CD14-positive monocyte (primary cell): ENCODE measurements at regions not wholly inside any gene's neighbourhood (a gene's known extent, or its start where the extent isn't known, plus 50 kb on each side); places are given as distances from the start of the nearest gene placed in this dataset.

Experiments used
- DNase-seq, 3 donors: peaks; one replicate each; pipeline ENCODE4 v3.0.0-alpha.2; 2011 to 2022
- H2AFZ ChIP-seq: 2 replicates; pipeline ENCODE4 v1.6.0; 2012; ENCODE audit warnings: mild to moderate bottlenecking, low read depth, low read length, inconsistent platforms; ENCODE audit not compliant: insufficient read depth, poor library complexity, severe bottlenecking
- H3K27ac ChIP-seq, 2 donors: 1 replicate in 1 of 2; 2 replicates in 1 of 2; pipeline ENCODE4 v1.5.1; 2012 to 2013; ENCODE audit warnings: low read length in 2 of 2, control low read depth in 1 of 2, inconsistent platforms in 1 of 2, low read depth in 1 of 2, mild to moderate bottlenecking in 1 of 2
- H3K27me3 ChIP-seq, 2 donors: one replicate each; pipeline versions ENCODE4 v1.6.0 to v1.6.1; 2011 to 2013; ENCODE audit warnings: low read length in 2 of 2; ENCODE audit not compliant: control insufficient read depth in 2 of 2, insufficient read depth in 2 of 2
- H3K36me3 ChIP-seq, 2 donors: replicated peaks in 1 of 2; 1 replicate in 1 of 2; 2 replicates in 1 of 2; pipeline versions ENCODE4 v1.5.1 to v1.6.1; 2012 to 2013; ENCODE audit warnings: low read length in 2 of 2, control low read depth in 1 of 2, inconsistent platforms in 1 of 2, mild to moderate bottlenecking in 1 of 2; ENCODE audit not compliant: insufficient read depth in 2 of 2, control insufficient read depth in 1 of 2
- H3K4me1 ChIP-seq, 2 donors: 1 replicate in 1 of 2; 2 replicates in 1 of 2; pipeline versions ENCODE4 v1.5.1 to v1.6.1; 2012 to 2013; ENCODE audit warnings: low read length in 2 of 2, control low read depth in 1 of 2, inconsistent platforms in 1 of 2, mild to moderate bottlenecking in 1 of 2, moderate library complexity in 1 of 2; ENCODE audit not compliant: insufficient read depth in 2 of 2, control insufficient read depth in 1 of 2
- H3K4me2 ChIP-seq: replicated peaks from 2 replicates; pipeline ENCODE3; 2012; ENCODE audit warnings: low read length, moderate library complexity, mild to moderate bottlenecking; ENCODE audit not compliant: poor library complexity, severe bottlenecking; ENCODE audit errors: extremely low read depth
- H3K4me3 ChIP-seq, 3 experiments: fragments of 200-600 bp in 1 of 3; sonication (generic) in 1 of 3; replicated peaks in 1 of 3; 1 replicate in 2 of 3; 2 replicates in 1 of 3; pipeline ENCODE4 v1.5.1; 2011 to 2013; ENCODE audit warnings: low read length in 3 of 3, mild to moderate bottlenecking in 3 of 3, control low read depth in 2 of 3, low read depth in 2 of 3, inconsistent platforms in 1 of 3, moderate library complexity in 1 of 3
- H3K79me2 ChIP-seq: 2 replicates; pipeline ENCODE4 v1.6.0; 2012; ENCODE audit warnings: mild to moderate bottlenecking, control low read depth, inconsistent platforms, low read length, moderate library complexity; ENCODE audit not compliant: insufficient read depth
- H3K9ac ChIP-seq: 2 replicates; pipeline ENCODE4 v1.6.0; 2017; ENCODE audit warnings: low read length, mild to moderate bottlenecking; ENCODE audit not compliant: insufficient read depth, poor library complexity, severe bottlenecking
- H3K9me3 ChIP-seq, 2 donors: replicated peaks in 1 of 2; 1 replicate in 1 of 2; 2 replicates in 1 of 2; pipeline versions ENCODE4 v1.5.1 to v1.6.1; 2012 to 2013; ENCODE audit warnings: low read length in 2 of 2, control low read depth in 1 of 2; ENCODE audit not compliant: control insufficient read depth in 1 of 2, insufficient read depth in 1 of 2
- H4K20me1 ChIP-seq: 2 replicates; pipeline ENCODE4 v1.6.0; 2012; ENCODE audit warnings: mild to moderate bottlenecking, low read length, control low read depth, moderate library complexity; ENCODE audit not compliant: insufficient read depth
- H3K27ac Mint-ChIP-seq, 7 donors: one replicate each; pipeline ENCODE4 v1.8.0; 2020; ENCODE audit warnings: mild to moderate bottlenecking in 7 of 7, mixed read lengths in 7 of 7, moderate library complexity in 6 of 7, inconsistent platforms in 2 of 7
- H3K27me3 Mint-ChIP-seq, 3 donors: one replicate each; pipeline ENCODE4 v1.8.0; 2021 to 2022; ENCODE audit warnings: low read depth in 3 of 3, mild to moderate bottlenecking in 3 of 3, mixed read lengths in 3 of 3, moderate library complexity in 3 of 3, inconsistent platforms in 1 of 3
- H3K36me3 Mint-ChIP-seq, 2 donors: one replicate each; pipeline ENCODE4 v1.8.0; 2020; ENCODE audit warnings: mixed read lengths in 2 of 2, inconsistent platforms in 1 of 2, mild to moderate bottlenecking in 1 of 2
- H3K4me1 Mint-ChIP-seq: one replicate; pipeline ENCODE4 v1.8.0; 2020; ENCODE audit warnings: mild to moderate bottlenecking, mixed read lengths
- H3K4me3 Mint-ChIP-seq, 2 donors: one replicate each; pipeline ENCODE4 v1.8.0; 2020; ENCODE audit warnings: mild to moderate bottlenecking in 2 of 2, mixed read lengths in 2 of 2, moderate library complexity in 1 of 2
- H3K9me3 Mint-ChIP-seq, 7 donors: one replicate each; pipeline ENCODE4 v1.8.0; 2020 to 2022; ENCODE audit warnings: mixed read lengths in 7 of 7, mild to moderate bottlenecking in 6 of 7, moderate library complexity in 6 of 7, inconsistent platforms in 2 of 7
- WGBS: methylation state at CpG from one replicate; pipeline ENCODE4 v1.1.5; 2013; ENCODE audit warnings: missing lambda C conversion rate; ENCODE audit not compliant: insufficient coverage; 5-methylcytosine and 5-hydroxymethylcytosine counted together
- intact Hi-C, 2 donors: fragments of 100-400 bp; cut with micrococcal nuclease; formaldehyde crosslinking; loops; one replicate each; pipeline versions ENCODE4 v1.15.0 to v1.15.1; 2023
- TF ChIP-seq, protein P1 (sequence below): fragments of 200-600 bp; IDR thresholded peaks from one replicate; pipeline ENCODE4 v1.8.0; 2022; ENCODE audit warnings: antibody characterized with exemption, mild to moderate bottlenecking

DNA sequence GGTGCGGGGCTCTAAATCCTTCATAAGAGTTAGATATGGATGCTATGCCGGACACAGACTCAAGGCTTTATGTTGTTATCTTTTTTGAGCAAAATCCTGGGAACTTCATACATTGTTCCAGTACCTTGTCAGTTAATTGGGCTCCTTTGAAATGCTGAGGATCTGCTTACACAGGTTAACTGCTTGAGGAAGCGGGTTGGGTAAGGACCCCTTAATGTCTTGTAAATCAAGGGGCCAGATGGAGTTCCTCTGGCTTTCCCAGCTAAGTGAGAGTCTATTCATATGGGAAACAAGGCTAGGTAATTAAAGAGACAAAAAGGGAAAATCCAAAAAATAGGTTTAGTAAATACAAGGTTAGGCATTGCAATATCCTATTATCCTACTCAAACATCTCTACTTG lies 141.5 kb downstream of the OR2B2 start:
- no peak overlapping the region for H3K4me3 Mint-ChIP-seq
- intact Hi-C loops = no loop called here
- WGBS = 100% methylated on average over 1 of the region's 3 CpGs
- Histone ChIP-seq H3K4me3 (no peak overlapping the region), H3K36me3 (no peaks in the 10 kb centered on the region), H3K27ac (no peak overlapping the region), H3K9me3 (no peaks in the 10 kb centered on the region), H3K4me1 (peaks cover 32 to 33% of the 10 kb centered on the region in 2 donors), H3K79me2 (no peaks in the 10 kb centered on the region), H2AFZ (no peak overlapping the region), H4K20me1 (no peaks in the 10 kb centered on the region), H3K4me2 (no peak overlapping the region), H3K9ac (no peak overlapping the region), H3K27me3 (no peaks in the 10 kb centered on the region)
- H3K27ac Mint-ChIP-seq = no peak overlapping the region
- no peaks in the 10 kb centered on the region for H3K9me3 Mint-ChIP-seq
- peaks cover 0 to 2% (median 0%) of the 10 kb centered on the region in 3 donors for H3K27me3 Mint-ChIP-seq
- DNase-seq = no peak
- H3K4me1 Mint-ChIP-seq = peaks cover 33% of the 10 kb centered on the region
- H3K36me3 Mint-ChIP-seq = no peaks in the 10 kb centered on the region
- TF ChIP-seq, protein P1, sequence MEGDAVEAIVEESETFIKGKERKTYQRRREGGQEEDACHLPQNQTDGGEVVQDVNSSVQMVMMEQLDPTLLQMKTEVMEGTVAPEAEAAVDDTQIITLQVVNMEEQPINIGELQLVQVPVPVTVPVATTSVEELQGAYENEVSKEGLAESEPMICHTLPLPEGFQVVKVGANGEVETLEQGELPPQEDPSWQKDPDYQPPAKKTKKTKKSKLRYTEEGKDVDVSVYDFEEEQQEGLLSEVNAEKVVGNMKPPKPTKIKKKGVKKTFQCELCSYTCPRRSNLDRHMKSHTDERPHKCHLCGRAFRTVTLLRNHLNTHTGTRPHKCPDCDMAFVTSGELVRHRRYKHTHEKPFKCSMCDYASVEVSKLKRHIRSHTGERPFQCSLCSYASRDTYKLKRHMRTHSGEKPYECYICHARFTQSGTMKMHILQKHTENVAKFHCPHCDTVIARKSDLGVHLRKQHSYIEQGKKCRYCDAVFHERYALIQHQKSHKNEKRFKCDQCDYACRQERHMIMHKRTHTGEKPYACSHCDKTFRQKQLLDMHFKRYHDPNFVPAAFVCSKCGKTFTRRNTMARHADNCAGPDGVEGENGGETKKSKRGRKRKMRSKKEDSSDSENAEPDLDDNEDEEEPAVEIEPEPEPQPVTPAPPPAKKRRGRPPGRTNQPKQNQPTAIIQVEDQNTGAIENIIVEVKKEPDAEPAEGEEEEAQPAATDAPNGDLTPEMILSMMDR = no peak

DNA sequence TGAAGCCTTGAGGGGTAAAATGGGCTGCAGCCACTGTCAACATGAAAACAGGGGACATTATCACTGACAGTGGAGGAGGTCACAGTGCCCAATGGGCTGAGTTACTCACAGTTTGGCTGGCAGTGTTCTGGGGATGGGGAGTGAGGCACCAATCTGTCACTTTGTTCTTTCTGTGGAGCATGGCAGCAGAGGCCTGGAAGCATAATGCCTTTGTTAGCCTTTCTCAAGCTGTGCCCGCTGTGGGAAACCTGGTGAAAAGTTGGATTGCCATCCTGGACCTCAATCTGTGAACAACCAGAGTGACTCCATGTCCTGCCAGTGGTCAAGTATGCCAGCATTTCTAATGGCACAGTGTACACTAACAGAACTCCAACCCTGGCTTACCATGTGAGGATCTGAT lies 143.6 kb downstream of the OR2B2 start:
- intact Hi-C loops = no loop called here
- Mint-ChIP-seq H3K4me3 (no peak overlapping the region), H3K27ac (no peak overlapping the region), H3K4me1 (peaks cover 22% of the 10 kb centered on the region), H3K9me3 (peaks cover 0 to 2% (median 0%) of the 10 kb centered on the region in 7 donors), H3K36me3 (no peaks in the 10 kb centered on the region), H3K27me3 (peaks cover 0 to 2% (median 0%) of the 10 kb centered on the region in 3 donors)
- H2AFZ ChIP-seq = no peak overlapping the region
- WGBS = 100% methylated on average over 1 of the region's 1 CpG
- no peaks in the 10 kb centered on the region for H3K9me3 ChIP-seq
- no peaks in the 10 kb centered on the region for H3K36me3 ChIP-seq
- H3K9ac ChIP-seq = no peak overlapping the region
- no peak overlapping the region for H3K4me3 ChIP-seq
- H3K4me1 ChIP-seq = peaks cover 23 to 26% of the 10 kb centered on the region in 2 donors
- H3K4me2 ChIP-seq = no peak overlapping the region
- H3K27ac ChIP-seq = no peak overlapping the region
- H3K27me3 ChIP-seq = no peaks in the 10 kb centered on the region
- no peak for DNase-seq
- H3K79me2 ChIP-seq = no peaks in the 10 kb centered on the region
- TF ChIP-seq, protein P1 = no peak
- no peaks in the 10 kb centered on the region for H4K20me1 ChIP-seq
